Hematopoietic multipotent progenitor cell (in vitro differentiated cells): ENCODE measurements at regions not wholly inside any gene's neighbourhood (a gene's known extent, or its start where the extent isn't known, plus 50 kb on each side); places are given as distances from the start of the nearest gene placed in this dataset.
"Not testable (repeated sequence)": the region's sequence is repeated elsewhere in the genome, so short reads cannot be mapped to it uniquely, and the experiment has no call there.

Experiments
- DNase-seq, 3 donors: peaks; one replicate each; pipeline ENCODE4 v3.0.0-alpha.2; 2011 to 2015; ENCODE audit warnings: low read depth in 2 of 3, low spot score in 2 of 3

DNA sequence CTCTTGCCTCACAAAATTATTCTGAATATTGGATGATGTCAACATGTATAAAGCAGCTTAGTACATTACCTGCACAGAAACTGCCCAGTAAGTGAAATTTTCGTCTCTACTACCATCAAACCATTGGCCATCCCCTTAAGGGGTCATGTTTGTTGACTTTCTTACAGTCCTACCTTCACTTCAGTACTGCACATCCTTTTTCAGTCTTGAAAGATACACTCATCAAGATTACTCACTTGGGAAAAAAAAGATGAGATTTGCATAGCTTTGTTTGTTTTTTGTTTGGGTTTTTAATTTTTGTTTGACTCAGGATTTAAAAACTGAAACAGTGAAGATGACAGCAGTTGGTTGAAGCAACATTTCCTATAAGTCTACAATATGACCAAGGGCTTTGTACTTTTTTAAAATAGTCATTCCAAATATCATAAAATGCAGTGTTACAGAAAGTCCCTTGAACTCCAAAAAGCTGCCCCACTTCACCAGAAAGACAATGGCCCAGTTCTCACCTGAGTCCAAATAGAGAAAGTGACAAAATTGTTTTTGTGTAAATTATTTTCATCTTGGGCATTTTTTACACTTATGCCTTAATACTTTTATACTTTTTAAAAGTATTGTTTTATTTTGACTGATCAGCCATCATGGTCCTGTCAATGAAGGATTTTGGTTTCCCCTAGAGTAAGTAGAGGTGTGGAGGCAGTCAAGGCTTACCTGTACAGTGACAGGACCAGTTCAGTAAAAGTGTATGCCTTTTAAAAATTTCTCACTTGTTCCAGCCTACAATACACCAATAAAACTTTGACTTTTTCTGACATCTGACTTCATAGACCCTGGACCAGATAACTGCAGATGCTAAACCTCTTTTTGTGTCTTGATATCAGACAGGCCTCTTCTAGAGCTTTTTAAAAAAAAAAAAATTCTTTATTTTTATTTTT is 59.7 kb upstream of the EDA2R start:
- no peak for DNase-seq

DNA sequence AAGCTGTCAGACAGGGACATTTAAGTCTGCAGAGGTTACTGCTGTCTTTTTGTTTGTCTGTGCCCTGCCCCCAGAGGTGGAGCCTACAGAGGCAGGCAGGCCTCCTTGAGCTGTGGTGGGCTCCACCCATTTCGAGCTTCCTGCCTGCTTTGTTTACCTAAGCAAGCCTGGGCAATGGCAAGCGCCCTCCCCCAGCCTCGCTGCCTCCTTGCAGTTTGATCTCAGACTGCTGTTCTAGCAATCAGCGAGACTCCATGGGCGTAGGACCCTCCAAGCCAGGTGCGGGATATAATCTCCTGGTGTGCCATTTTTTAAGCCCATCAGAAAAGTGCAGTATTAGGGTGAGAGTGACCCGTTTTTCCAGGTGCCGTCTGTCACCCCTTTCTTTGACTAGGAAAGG is 53.6 kb upstream of the EDA2R start:
- not testable (repeated sequence) for DNase-seq
